Lung (tissue), 11 donors: ENCODE measurements at regions not wholly inside any gene's neighbourhood (a gene's known extent, or its start where the extent isn't known, plus 50 kb on each side); places are given as distances from the start of the nearest gene placed in this dataset.
A peak's percentile ranks its signal among the peaks of the same experiment; 100 is the strongest.

ENCODE experiments used
- ATAC-seq: fragments of 200-7000 bp; cut with Tn5 transposase; one replicate; pipeline ENCODE4 v1.9.1; 2020; ENCODE audit warnings: moderate number of reproducible peaks; ENCODE audit not compliant: insufficient read depth, low FRiP score
- DNase-seq, 3 donors: peaks; one replicate each; pipeline ENCODE4 v3.0.0-alpha.2; 2013 to 2017
- H3K27ac ChIP-seq, 2 donors: one replicate each; pipeline ENCODE4 v1.5.1; 2013; ENCODE audit warnings: mild to moderate bottlenecking in 2 of 2, moderate library complexity in 2 of 2, control low read depth in 1 of 2, inconsistent platforms in 1 of 2, low read depth in 1 of 2, low read length in 1 of 2
- H3K27me3 ChIP-seq, 3 donors: one replicate each; pipeline ENCODE4 v1.5.1; 2013; ENCODE audit warnings: low read length in 2 of 3; ENCODE audit not compliant: control insufficient read depth in 3 of 3, insufficient read depth in 3 of 3
- H3K36me3 ChIP-seq, 4 donors: one replicate each; pipeline ENCODE4 v1.5.1; 2013; ENCODE audit warnings: low read length in 4 of 4, mild to moderate bottlenecking in 1 of 4, moderate library complexity in 1 of 4; ENCODE audit not compliant: control insufficient read depth in 4 of 4, insufficient read depth in 4 of 4
- H3K4me1 ChIP-seq, 5 donors: one replicate each; pipeline ENCODE4 v1.5.1; 2013; ENCODE audit warnings: low read length in 5 of 5, mild to moderate bottlenecking in 2 of 5, moderate library complexity in 1 of 5; ENCODE audit not compliant: control insufficient read depth in 5 of 5, insufficient read depth in 5 of 5
- H3K4me3 ChIP-seq: one replicate; pipeline ENCODE4 v1.5.1; 2013; ENCODE audit warnings: mild to moderate bottlenecking, control low read depth, moderate library complexity
- H3K9ac ChIP-seq, 2 donors: one replicate each; pipeline ENCODE4 v1.5.1; 2013; ENCODE audit warnings: low read length in 2 of 2, control low read depth in 1 of 2; ENCODE audit not compliant: insufficient read depth in 1 of 2
- H3K9me3 ChIP-seq, 4 donors: one replicate each; pipeline ENCODE4 v1.5.1; 2013; ENCODE audit warnings: low read length in 3 of 4, mild to moderate bottlenecking in 1 of 4, moderate library complexity in 1 of 4; ENCODE audit not compliant: control insufficient read depth in 4 of 4, insufficient read depth in 3 of 4
- CTCF ChIP-seq: IDR thresholded peaks from 2 replicates; pipeline ENCODE4 v1.5.1; 2012; ENCODE audit warnings: mild to moderate bottlenecking; ENCODE audit errors: control extremely low read depth, extremely low read depth
- WGBS, 2 donors: extraction: QIAGEN DNeasy Blood & Tissue Kit; methylation state at CpG; one replicate each; pipeline ENCODE4 v1.1.7; 2013; 5-methylcytosine and 5-hydroxymethylcytosine counted together
- donor health status: control.
- donor health status: control.
- donor health status: Bipolar disorder and iron deficiency.
- donor health status: healthy.
- donor health status: DM: yes; HTN: yes; CAD: no.

GRCh38 chr15:25054329-25054728 is 99.5 kb downstream of the SNRPN start:
- H3K9me3 ChIP-seq: peaks cover 42 to 95% (median 82%) of the 10 kb centered on the region in 4 donors
- no peak for DNase-seq
- TF ChIP-seq CTCF: no peak
- no peaks in the 10 kb centered on the region for H3K4me1 ChIP-seq
- no peak overlapping the region for H3K27ac ChIP-seq
- peaks cover 52 to 97% (median 79%) of the 10 kb centered on the region in 4 donors for H3K36me3 ChIP-seq
- H3K4me3 ChIP-seq: no peak overlapping the region
- ATAC-seq: no peak
- no peaks in the 10 kb centered on the region for H3K27me3 ChIP-seq
- WGBS, 2 donors: 94 to 95% methylated on average over 8 of the region's 8 CpGs
- no peak overlapping the region for H3K9ac ChIP-seq

GRCh38 chr15:25054943-25055342 is 100.2 kb downstream of the SNRPN start:
- H3K36me3 ChIP-seq: peaks cover 56 to 97% (median 85%) of the 10 kb centered on the region in 4 donors
- no peak overlapping the region for H3K9ac ChIP-seq
- no peaks in the 10 kb centered on the region for H3K27me3 ChIP-seq
- WGBS, 2 donors: 90 to 93% methylated on average over 9 of the region's 9 CpGs
- no peak for TF ChIP-seq CTCF
- no peak overlapping the region for H3K4me3 ChIP-seq
- ATAC-seq (no peak), DNase-seq (no peak)
- peaks cover 46 to 100% (median 84%) of the 10 kb centered on the region in 4 donors for H3K9me3 ChIP-seq
- no peak overlapping the region for H3K27ac ChIP-seq
- no peaks in the 10 kb centered on the region for H3K4me1 ChIP-seq

GRCh38 chr15:25055356-25056068 is 100.7 kb downstream of the SNRPN start:
- ATAC-seq (no peak), DNase-seq (peak in 1 of 3 donors; percentile 4)
- Histone ChIP-seq H3K27ac (no peak overlapping the region), H3K36me3 (peaks cover 62 to 97% (median 83%) of the 10 kb centered on the region in 4 donors), H3K9ac (no peak overlapping the region), H3K27me3 (no peaks in the 10 kb centered on the region), H3K4me3 (no peak overlapping the region), H3K4me1 (no peaks in the 10 kb centered on the region), H3K9me3 (peaks cover 48 to 100% (median 80%) of the 10 kb centered on the region in 4 donors)
- no peak for TF ChIP-seq CTCF
- WGBS, 2 donors: 90 to 91% methylated on average over 9 of the region's 9 CpGs
